GM23338 (cell line): ENCODE measurements at regions not wholly inside any gene's neighbourhood (a gene's known extent, or its start where the extent isn't known, plus 50 kb on each side); places are given as distances from the start of the nearest gene placed in this dataset.

Experiments
- ATAC-seq: fragments of 200-7000 bp; cut with Tn5 transposase; 3 replicates; pipeline ENCODE4 v1.9.1; 2020
- DNase-seq: peaks from one replicate; pipeline ENCODE4 v3.0.0-alpha.2; 2015; ENCODE audit warnings: low spot score
- H2AFZ ChIP-seq: fragments of 200-600 bp; sonication (generic); 2 replicates; pipeline ENCODE4 v1.8.0; 2016; ENCODE audit warnings: antibody characterized with exemption, mild to moderate bottlenecking, moderate library complexity
- H3F3A ChIP-seq: fragments of 200-600 bp; sonication (generic); replicated peaks from 2 replicates; pipeline ENCODE4 v1.8.0; 2017; ENCODE audit warnings: antibody characterized with exemption, mixed run types, low read depth
- H3K27ac ChIP-seq: fragments of 200-600 bp; sonication (generic); 2 replicates; pipeline ENCODE4 v1.6.1; 2016; ENCODE audit warnings: low read depth
- H3K27me3 ChIP-seq: fragments of 200-600 bp; sonication (generic); 2 replicates; pipeline ENCODE4 v1.8.0; 2016; ENCODE audit warnings: mild to moderate bottlenecking, mixed run types, moderate library complexity; ENCODE audit not compliant: insufficient read depth
- H3K36me3 ChIP-seq: fragments of 200-600 bp; sonication (generic); 2 replicates; pipeline ENCODE4 v1.8.0; 2016; ENCODE audit warnings: mild to moderate bottlenecking; ENCODE audit not compliant: insufficient read depth
- H3K4me1 ChIP-seq: fragments of 200-600 bp; sonication (generic); 2 replicates; pipeline ENCODE4 v1.8.0; 2016; ENCODE audit warnings: mild to moderate bottlenecking, moderate library complexity; ENCODE audit not compliant: insufficient read depth
- H3K4me2 ChIP-seq: fragments of 200-600 bp; sonication (generic); 2 replicates; pipeline ENCODE4 v1.7.1; 2017; ENCODE audit warnings: mixed run types
- H3K4me3 ChIP-seq: fragments of 200-600 bp; sonication (generic); 2 replicates; pipeline ENCODE4 v1.6.1; 2016; ENCODE audit warnings: mixed run types
- H3K79me2 ChIP-seq: fragments of 200-600 bp; sonication (generic); replicated peaks from 2 replicates; pipeline ENCODE4 v1.8.0; 2017; ENCODE audit warnings: mild to moderate bottlenecking; ENCODE audit not compliant: insufficient read depth
- H3K9me2 ChIP-seq: fragments of 200-600 bp; sonication (generic); 2 replicates; pipeline ENCODE4 v1.8.0; 2017; ENCODE audit not compliant: insufficient read depth
- H4K20me1 ChIP-seq: fragments of 200-600 bp; sonication (generic); replicated peaks from 2 replicates; pipeline ENCODE4 v1.8.0; 2017; ENCODE audit warnings: mild to moderate bottlenecking; ENCODE audit not compliant: insufficient read depth
- H3K27ac Mint-ChIP-seq: 2 replicates; pipeline ENCODE4 v1.8.0; 2020; ENCODE audit warnings: inconsistent platforms, mild to moderate bottlenecking, moderate library complexity, mixed read lengths
- H3K27me3 Mint-ChIP-seq: 3 replicates; pipeline ENCODE4 v1.8.0; 2022; ENCODE audit warnings: low read depth, mild to moderate bottlenecking, moderate library complexity, mixed read lengths, inconsistent platforms; ENCODE audit not compliant: insufficient read depth, poor library complexity
- H3K36me3 Mint-ChIP-seq: 3 replicates; pipeline ENCODE4 v1.8.0; 2021; ENCODE audit warnings: low read depth, mild to moderate bottlenecking, inconsistent platforms, moderate library complexity, mixed read lengths
- H3K4me1 Mint-ChIP-seq: 3 replicates; pipeline ENCODE4 v1.8.0; 2020; ENCODE audit warnings: mild to moderate bottlenecking, inconsistent platforms, mixed read lengths
- H3K4me3 Mint-ChIP-seq: 3 replicates; pipeline ENCODE4 v1.8.0; 2021; ENCODE audit warnings: moderate library complexity, mild to moderate bottlenecking, inconsistent platforms, mixed read lengths
- H3K9me3 Mint-ChIP-seq: 3 replicates; pipeline ENCODE4 v1.8.0; 2020; ENCODE audit warnings: moderate library complexity, mild to moderate bottlenecking, inconsistent platforms, mixed read lengths
- CREB1 ChIP-seq: fragments of 250-450 bp; sonication (Bioruptor Pico); IDR thresholded peaks from 2 replicates; pipeline ENCODE4 v1.5.0; 2020; ENCODE audit warnings: low read depth, mild to moderate bottlenecking, moderate library complexity
- CTCF ChIP-seq, 2 experiments: fragments of 200-600 bp in 1 of 2; sonication (generic) in 1 of 2; conservative IDR thresholded peaks; 2 replicates each; pipeline versions ENCODE4 v1.5.1 to v1.6.1; 2016 to 2017; ENCODE audit warnings: antibody characterized with exemption in 2 of 2, low read depth in 2 of 2, mild to moderate bottlenecking in 2 of 2, moderate library complexity in 1 of 2
- ETS1 ChIP-seq: IDR thresholded peaks from 2 replicates; pipeline ENCODE4 v1.6.1; 2016; ENCODE audit warnings: antibody characterized with exemption
- EZH2 ChIP-seq: fragments of 200-600 bp; sonication (generic); IDR thresholded peaks from one replicate; pipeline ENCODE4 v1.8.0; 2017; ENCODE audit warnings: antibody characterized with exemption, mild to moderate bottlenecking, low read depth; ENCODE audit not compliant: unreplicated experiment
- EZH2phosphoT487 ChIP-seq: fragments of 200-600 bp; sonication (generic); IDR thresholded peaks from one replicate; pipeline ENCODE4 v1.8.1; 2018; ENCODE audit warnings: antibody characterized with exemption; ENCODE audit not compliant: unreplicated experiment
- JUNB ChIP-seq: IDR thresholded peaks from one replicate; pipeline ENCODE4 v1.6.1; 2016; ENCODE audit warnings: antibody characterized with exemption; ENCODE audit not compliant: unreplicated experiment
- NANOG ChIP-seq: IDR thresholded peaks from 2 replicates; pipeline ENCODE4 v1.6.1; 2016; ENCODE audit warnings: antibody characterized with exemption, borderline replicate concordance
- POLR2AphosphoS5 ChIP-seq: IDR thresholded peaks from 2 replicates; pipeline ENCODE4 v1.6.1; 2016; ENCODE audit warnings: antibody characterized with exemption, low read depth
- REST ChIP-seq: IDR thresholded peaks from one replicate; pipeline ENCODE4 v1.6.1; 2018; ENCODE audit warnings: antibody characterized with exemption; ENCODE audit not compliant: unreplicated experiment
- STAT1 ChIP-seq: IDR thresholded peaks from one replicate; pipeline ENCODE4 v1.6.1; 2016; ENCODE audit warnings: antibody characterized with exemption; ENCODE audit not compliant: unreplicated experiment
- ZNF114 ChIP-seq: fragments of 250-450 bp; sonication (Bioruptor Pico); IDR thresholded peaks from 2 replicates; pipeline ENCODE4 v1.5.0; 2020; ENCODE audit warnings: mild to moderate bottlenecking, moderate library complexity
- ZNF331 ChIP-seq: fragments of 250-450 bp; sonication (Bioruptor Pico); IDR thresholded peaks from 2 replicates; pipeline ENCODE4 v1.5.0; 2020; ENCODE audit warnings: low read depth, mild to moderate bottlenecking, moderate library complexity
- ZNF462 ChIP-seq: fragments of 250-450 bp; sonication (Bioruptor Pico); IDR thresholded peaks from 2 replicates; pipeline ENCODE4 v1.5.0; 2020; ENCODE audit warnings: mild to moderate bottlenecking, moderate library complexity

DNA sequence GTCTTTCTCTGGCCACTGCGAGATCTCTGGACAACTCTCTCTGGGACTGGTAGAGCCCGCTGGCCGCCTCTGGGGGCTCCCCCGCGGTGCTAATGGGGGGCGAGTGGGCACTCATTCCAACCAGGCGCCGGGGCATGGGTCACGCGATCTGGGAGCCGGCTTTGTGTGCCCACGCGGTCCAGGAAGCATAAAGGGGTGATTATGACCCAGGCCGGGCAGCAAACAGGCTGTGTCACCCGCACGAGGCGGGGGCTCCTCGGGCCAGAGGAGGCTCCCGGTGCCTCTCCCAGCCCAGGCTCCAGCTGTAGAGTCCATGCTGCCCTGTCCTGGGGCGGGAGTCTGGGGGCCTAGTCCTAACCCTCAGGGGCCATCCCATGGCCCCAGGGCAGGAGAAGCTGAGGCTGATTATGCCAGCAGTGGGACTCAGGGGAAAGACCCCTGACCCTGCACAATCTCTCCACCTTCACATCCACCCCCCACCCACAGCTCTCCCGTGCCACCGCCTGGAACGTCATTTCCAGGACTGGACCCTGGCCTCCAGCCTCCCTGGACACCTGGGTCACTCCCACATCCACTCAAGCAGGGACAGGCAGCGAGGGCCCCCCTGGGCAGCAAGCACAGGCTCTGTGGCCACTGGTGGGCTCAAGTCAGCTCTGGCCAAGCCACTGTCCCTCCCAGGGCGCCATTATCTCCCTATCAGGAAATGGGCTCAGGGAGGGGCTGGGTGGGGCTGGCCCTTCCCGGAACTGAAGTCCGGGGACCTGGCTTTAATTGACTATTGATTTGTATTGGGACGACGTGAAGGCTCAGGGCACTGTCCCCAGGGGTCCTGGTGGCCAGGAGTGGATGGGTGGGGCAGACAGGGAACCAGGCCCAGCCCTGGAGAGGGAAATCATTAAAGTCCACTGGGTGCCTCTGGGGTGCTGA, 50.0 kb downstream of the PTPRS start:
- Mint-ChIP-seq H3K4me3 (no peak overlapping the region), H3K9me3 (no peaks in the 10 kb centered on the region), H3K27me3 (peaks cover 24% of the 10 kb centered on the region), H3K4me1 (peaks cover 21% of the 10 kb centered on the region), H3K36me3 (peaks cover 11% of the 10 kb centered on the region), H3K27ac (no peak overlapping the region)
- DNase-seq (no peak), ATAC-seq (no peak)
- no peak overlapping the region for H2AFZ ChIP-seq
- peaks cover 10% of the 10 kb centered on the region; the same call in 1 of the 2 replicates for H3F3A ChIP-seq
- no peaks in the 10 kb centered on the region for H3K27me3 ChIP-seq
- peaks cover 54% of the 10 kb centered on the region for H3K79me2 ChIP-seq
- peaks cover 35% of the 10 kb centered on the region for H4K20me1 ChIP-seq
- H3K36me3 ChIP-seq = no peaks in the 10 kb centered on the region
- TF ChIP-seq ETS1 (no peak), JUNB (no peak), ZNF462 (CRISPR knock-in tag) (no peak), NANOG (no peak), REST (no peak), EZH2 (no peak), STAT1 (no peak), POLR2AphosphoS5 (no peak), EZH2phosphoT487 (no peak), CTCF (conservative IDR thresholded peaks at IDR 0.05; ENCODE audit: low read depth in 2 of 2) (no peak), ZNF114 (CRISPR knock-in tag) (no peak), CREB1 (CRISPR knock-in tag) (no peak), ZNF331 (no peak)
- no peak overlapping the region for H3K4me3 ChIP-seq
- H3K9me2 ChIP-seq = no peaks in the 10 kb centered on the region
- H3K27ac ChIP-seq = no peak overlapping the region
- peaks cover 19% of the 10 kb centered on the region for H3K4me1 ChIP-seq
- H3K4me2 ChIP-seq = no peak overlapping the region
